ENCODE measurements at regions not wholly inside any gene's neighbourhood (a gene's known extent, or its start where the extent isn't known, plus 50 kb on each side); places are given as distances from the start of the nearest gene placed in this dataset.

- no peaks in the 10 kb centered on the region for H3K9me3 ChIP-seq (ENCODE audit: insufficient read depth, low read length)
- no peak overlapping the region for H3K9ac ChIP-seq (ENCODE audit: low read length)
- H3K27me3 ChIP-seq (ENCODE audit: low read length): no peaks in the 10 kb centered on the region
- no peak overlapping the region for H3K4me2 ChIP-seq (ENCODE audit: low read depth, low read length, poor library complexity, severe bottlenecking)
- no peaks in the 10 kb centered on the region for H4K20me1 ChIP-seq (ENCODE audit: low read depth, low read length)
- no peaks in the 10 kb centered on the region for H3K9me2 ChIP-seq (replicated peaks; ENCODE audit: insufficient read depth, low read length)
- TF ChIP-seq CTCF (IDR thresholded peaks at IDR 0.05; ENCODE audit: insufficient read depth, low read length, poor library complexity, severe bottlenecking): no peak
- TF ChIP-seq EZH2phosphoT487 (conservative IDR thresholded peaks at IDR 0.05; ENCODE audit: low read length): no peak
- H3K4me3 ChIP-seq (ENCODE audit: insufficient read depth, low read length, poor library complexity, severe bottlenecking): no peak overlapping the region
- H3F3A ChIP-seq (ENCODE audit: insufficient read depth): no peaks in the 10 kb centered on the region
- no peak overlapping the region for H2AFZ ChIP-seq (ENCODE audit: low read depth, low read length, severe bottlenecking)
- H3K27ac ChIP-seq (ENCODE audit: low read depth, low read length): no peak overlapping the region
- no peaks in the 10 kb centered on the region for H3K79me2 ChIP-seq (ENCODE audit: insufficient read depth, low read length)
- no peaks in the 10 kb centered on the region for H3K36me3 ChIP-seq (ENCODE audit: low read length)
Observed at GRCh38 chr21:27764056-27764455, 797.2 kb upstream of the ADAMTS5 start.

- H3K36me3 ChIP-seq (ENCODE audit: low read length): no peaks in the 10 kb centered on the region
- no peak overlapping the region for H3K27ac ChIP-seq (ENCODE audit: low read depth, low read length)
- no peaks in the 10 kb centered on the region for H3K27me3 ChIP-seq (ENCODE audit: low read length)
- TF ChIP-seq CTCF (IDR thresholded peaks at IDR 0.05; ENCODE audit: insufficient read depth, low read length, poor library complexity, severe bottlenecking) (no peak), EZH2phosphoT487 (conservative IDR thresholded peaks at IDR 0.05; ENCODE audit: low read length) (no peak)
- H3K9me2 ChIP-seq (replicated peaks; ENCODE audit: insufficient read depth, low read length): no peaks in the 10 kb centered on the region
- H3K79me2 ChIP-seq (ENCODE audit: insufficient read depth, low read length): no peaks in the 10 kb centered on the region
- H3K4me3 ChIP-seq (ENCODE audit: insufficient read depth, low read length, poor library complexity, severe bottlenecking): no peak overlapping the region
- no peak overlapping the region for H3K4me2 ChIP-seq (ENCODE audit: low read depth, low read length, poor library complexity, severe bottlenecking)
- H3F3A ChIP-seq (ENCODE audit: insufficient read depth): no peaks in the 10 kb centered on the region
- H3K9me3 ChIP-seq (ENCODE audit: insufficient read depth, low read length): no peaks in the 10 kb centered on the region
- H2AFZ ChIP-seq (ENCODE audit: low read depth, low read length, severe bottlenecking): no peak overlapping the region
- H3K9ac ChIP-seq (ENCODE audit: low read length): no peak overlapping the region
- H4K20me1 ChIP-seq (ENCODE audit: low read depth, low read length): no peaks in the 10 kb centered on the region
Observed at GRCh38 chr21:27761623-27762022, 794.7 kb upstream of the ADAMTS5 start.

- Histone ChIP-seq H3K9me3 (ENCODE audit: insufficient read depth, low read length) (no peaks in the 10 kb centered on the region), H3K79me2 (ENCODE audit: insufficient read depth, low read length) (no peaks in the 10 kb centered on the region), H3F3A (ENCODE audit: insufficient read depth) (no peaks in the 10 kb centered on the region), H2AFZ (ENCODE audit: low read depth, low read length, severe bottlenecking) (no peak overlapping the region), H3K27ac (ENCODE audit: low read depth, low read length) (no peak overlapping the region), H3K27me3 (ENCODE audit: low read length) (no peaks in the 10 kb centered on the region), H3K36me3 (ENCODE audit: low read length) (no peaks in the 10 kb centered on the region), H4K20me1 (ENCODE audit: low read depth, low read length) (no peaks in the 10 kb centered on the region), H3K4me3 (ENCODE audit: insufficient read depth, low read length, poor library complexity, severe bottlenecking) (no peak overlapping the region), H3K9me2 (replicated peaks; ENCODE audit: insufficient read depth, low read length) (no peaks in the 10 kb centered on the region), H3K9ac (ENCODE audit: low read length) (no peak overlapping the region), H3K4me2 (ENCODE audit: low read depth, low read length, poor library complexity, severe bottlenecking) (no peak overlapping the region)
- TF ChIP-seq CTCF (IDR thresholded peaks at IDR 0.05; ENCODE audit: insufficient read depth, low read length, poor library complexity, severe bottlenecking) (no peak), EZH2phosphoT487 (conservative IDR thresholded peaks at IDR 0.05; ENCODE audit: low read length) (no peak)
Observed at GRCh38 chr21:27759820-27760219, 792.9 kb upstream of the ADAMTS5 start.
